Renal cortical epithelial cell (primary cell): ENCODE measurements at regions not wholly inside any gene's neighbourhood (a gene's known extent, or its start where the extent isn't known, plus 50 kb on each side); places are given as distances from the start of the nearest gene placed in this dataset.
"Not testable (repeated sequence)": the region's sequence is repeated elsewhere in the genome, so short reads cannot be mapped to it uniquely, and the experiment has no call there.

Experiments used
- DNase-seq: peaks from one replicate; pipeline ENCODE4 v3.0.0-alpha.2; 2011; ENCODE audit warnings: low read depth

- DNase-seq = peak; percentile 38
Measured at GRCh38 chr7:83306502-83306901, 143.8 kb upstream of the PCLO start.

- no peak for DNase-seq
Measured at GRCh38 chr7:83305027-83305426, 142.3 kb upstream of the PCLO start.

GRCh38 chr7:83301416-83301815 is 138.7 kb upstream of the PCLO start:
- no peak for DNase-seq

GRCh38 chr7:83290211-83290610 is 127.5 kb upstream of the PCLO start:
- DNase-seq = no peak

GRCh38 chr7:83289419-83289993 is 126.8 kb upstream of the PCLO start:
- no peak for DNase-seq

GRCh38 chr7:83280671-83281070 is 118.0 kb upstream of the PCLO start:
- no peak for DNase-seq

GRCh38 chr7:83276250-83276649 is 113.6 kb upstream of the PCLO start:
- DNase-seq = no peak

GRCh38 chr7:83273699-83274098 is 111.0 kb upstream of the PCLO start:
- DNase-seq = no peak

- peak; percentile 69 for DNase-seq
Measured at GRCh38 chr7:83271212-83272099, 108.8 kb upstream of the PCLO start.

- DNase-seq = no peak
Measured at GRCh38 chr7:83270407-83270806, 107.7 kb upstream of the PCLO start.

GRCh38 chr7:83267141-83267631 is 104.5 kb upstream of the PCLO start:
- peak; percentile 84 for DNase-seq

GRCh38 chr7:83263442-83264034 is 100.9 kb upstream of the PCLO start:
- peak; percentile 55 for DNase-seq

- DNase-seq = no peak
Measured at GRCh38 chr7:83259064-83259463, 96.4 kb upstream of the PCLO start.

- peak; percentile 15 for DNase-seq
Measured at GRCh38 chr7:83248000-83248399, 85.3 kb upstream of the PCLO start.

GRCh38 chr7:83219231-83219630 is 56.5 kb upstream of the PCLO start:
- DNase-seq = not testable (repeated sequence)

- no peak for DNase-seq
Measured at GRCh38 chr7:83212883-83213282, 50.2 kb upstream of the PCLO start.
